Fibroblast of peridontal ligament (primary cell): ENCODE measurements at regions not wholly inside any gene's neighbourhood (a gene's known extent, or its start where the extent isn't known, plus 50 kb on each side); places are given as distances from the start of the nearest gene placed in this dataset.
"Not testable (repeated sequence)": the region's sequence is repeated elsewhere in the genome, so short reads cannot be mapped to it uniquely, and the experiment has no call there.

Experiments used
- DNase-seq: peaks from one replicate; pipeline ENCODE4 v3.0.0-alpha.2; 2010; ENCODE audit errors: extremely low read depth

DNA sequence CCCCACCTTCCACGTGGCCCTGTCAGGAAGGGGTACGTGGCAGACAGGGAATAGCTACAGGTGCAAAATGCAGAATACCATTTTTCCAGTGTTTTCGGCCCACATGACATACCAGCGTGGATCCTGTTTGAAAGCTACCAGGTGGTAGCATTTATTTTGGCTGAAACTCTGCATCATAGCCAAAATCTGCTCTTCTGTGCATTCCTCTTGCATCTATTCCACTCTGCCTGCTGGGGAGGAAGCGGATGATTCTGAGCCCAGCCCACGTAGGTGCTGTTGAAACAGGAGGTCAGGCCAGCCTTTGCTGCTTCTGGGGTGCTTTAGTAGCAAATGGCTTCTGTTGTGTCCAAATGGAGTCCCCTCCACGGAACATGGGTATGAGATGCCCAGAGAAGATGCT lies 670.9 kb upstream of the EEF2KMT start:
- no peak for DNase-seq

DNA sequence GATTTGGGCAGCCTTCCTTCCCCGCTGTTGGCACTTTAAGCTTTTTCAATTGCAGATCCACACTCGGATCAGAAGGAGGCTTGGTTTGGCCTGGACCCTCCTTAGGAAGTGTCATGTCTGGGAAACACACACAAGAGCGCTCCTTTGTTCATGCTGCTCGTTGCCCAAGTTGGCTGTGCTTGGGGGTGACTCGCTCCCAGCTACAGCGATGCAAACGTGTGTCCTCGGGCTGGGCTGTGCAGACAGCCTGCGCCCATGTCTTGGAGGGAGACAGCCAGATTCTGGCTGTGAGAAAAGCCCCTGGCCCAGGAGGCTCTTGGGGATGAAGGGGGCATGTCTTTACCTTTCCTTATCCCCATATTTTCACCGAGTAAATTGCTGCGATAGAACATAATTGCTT lies 665.6 kb upstream of the EEF2KMT start:
- no peak for DNase-seq

DNA sequence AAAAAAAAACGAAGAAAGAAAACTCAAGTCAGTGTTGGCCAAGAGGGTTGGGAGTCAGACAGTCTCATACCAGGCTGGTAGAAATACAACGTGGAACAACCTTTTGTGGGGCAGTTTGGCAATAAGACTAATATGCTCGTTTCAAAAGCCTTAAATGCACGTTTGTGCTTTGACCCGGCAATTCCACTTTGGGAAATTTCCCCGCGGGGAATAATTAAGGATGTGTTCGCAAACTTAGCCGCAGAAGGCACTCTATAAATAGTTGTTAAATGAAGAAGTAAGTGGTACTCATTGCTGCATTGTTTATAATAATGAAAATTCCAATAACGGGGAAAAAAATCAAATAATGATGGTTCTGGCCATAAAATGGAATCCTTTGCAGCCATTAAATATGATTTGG lies 664.8 kb upstream of the EEF2KMT start:
- DNase-seq, result no peak

DNA sequence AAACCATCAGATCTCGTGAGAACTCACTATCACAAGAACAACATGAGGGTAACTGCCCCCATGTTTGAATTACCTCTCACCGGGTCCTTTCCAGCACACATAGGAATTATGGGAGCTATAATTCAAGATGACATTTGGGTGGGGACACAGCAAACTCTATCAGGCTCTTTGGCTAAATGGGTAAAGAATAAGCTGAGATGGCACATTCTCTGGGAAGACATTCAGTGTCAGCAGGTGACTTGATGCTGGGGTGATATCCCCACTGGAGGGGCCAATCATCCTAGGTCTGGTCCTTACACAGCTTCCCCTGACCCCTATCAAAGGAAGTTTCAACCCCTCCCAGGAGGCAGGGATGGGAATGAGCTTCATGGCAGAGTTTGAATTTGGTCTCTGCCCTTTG lies 664.0 kb upstream of the EEF2KMT start:
- no peak for DNase-seq

DNA sequence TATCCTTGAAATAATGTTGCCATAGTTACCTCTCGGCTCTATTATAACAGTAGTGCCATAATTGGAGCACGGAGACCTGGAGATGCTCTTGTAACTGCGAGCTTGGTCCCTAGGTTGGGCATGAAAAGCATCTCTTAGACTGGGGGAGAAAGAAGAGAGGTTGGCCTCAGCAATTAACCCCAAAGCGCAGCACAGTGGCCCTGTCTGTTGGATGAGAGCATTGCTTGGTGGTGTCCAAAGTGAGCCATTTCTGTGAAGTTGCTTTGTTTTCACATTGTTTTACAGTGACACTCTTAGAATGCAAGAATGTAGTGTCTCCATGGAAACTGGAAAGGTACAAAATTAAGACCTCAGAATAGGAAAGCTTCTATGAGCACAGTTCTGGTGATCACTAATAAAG lies 660.7 kb upstream of the EEF2KMT start:
- DNase-seq, result no peak

DNA sequence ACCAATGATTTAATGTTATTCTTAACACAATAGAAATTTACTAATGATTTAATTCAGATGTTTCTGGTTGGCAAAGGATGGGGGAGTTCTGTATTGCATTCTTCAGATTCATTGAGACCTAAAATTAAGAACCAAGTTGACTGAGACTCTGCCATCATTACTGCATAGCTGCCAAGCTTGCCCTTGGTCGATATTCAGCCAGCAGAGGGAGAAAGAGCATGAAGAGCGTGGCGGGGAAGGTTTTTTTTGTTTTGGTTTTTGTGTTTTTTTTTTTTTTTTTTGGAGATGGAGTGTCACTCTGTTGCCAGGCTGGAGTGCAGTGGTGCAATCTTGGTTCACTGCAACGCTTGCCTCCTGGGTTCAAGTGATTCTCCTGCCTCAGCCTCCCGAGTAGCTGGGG lies 659.4 kb upstream of the EEF2KMT start:
- no peak for DNase-seq

DNA sequence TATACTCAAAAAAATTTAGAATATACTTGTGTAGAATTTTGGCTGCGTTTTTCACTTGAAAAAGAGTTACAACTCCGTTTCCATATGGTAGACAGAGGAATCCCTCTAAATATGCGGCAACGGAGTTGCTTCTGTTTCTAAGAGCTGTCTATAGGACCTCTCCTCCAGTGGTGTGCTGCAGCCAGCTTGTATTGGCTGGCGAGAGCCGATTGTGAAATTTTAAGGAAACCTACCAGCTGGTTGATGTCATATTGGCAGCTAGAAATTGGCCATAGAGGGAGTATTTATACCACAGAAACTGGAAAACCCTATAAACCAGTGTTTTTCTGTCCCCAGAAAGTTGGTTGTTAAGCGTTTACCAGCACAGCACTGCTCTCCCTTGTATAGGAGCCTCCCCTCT lies 655.8 kb upstream of the EEF2KMT start:
- no peak for DNase-seq

DNA sequence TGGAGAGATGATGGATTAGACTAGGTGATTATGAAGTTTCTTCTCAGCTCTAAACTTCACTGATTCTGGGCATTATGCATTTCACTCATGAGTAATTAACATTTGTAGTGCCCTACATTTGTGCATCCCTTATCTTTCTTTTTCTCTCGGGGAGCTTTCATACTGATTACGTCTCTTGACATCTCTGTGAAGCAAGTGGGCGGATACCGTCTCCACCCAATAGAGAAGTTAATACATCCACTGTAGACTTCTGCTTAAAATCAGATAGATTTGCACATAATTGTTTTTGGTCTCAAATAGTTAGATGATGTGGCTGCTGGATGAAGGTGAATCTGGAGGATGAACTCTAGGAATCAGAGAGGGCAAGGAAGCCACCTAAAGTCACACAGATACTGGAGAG lies 653.6 kb upstream of the EEF2KMT start:
- no peak for DNase-seq

DNA sequence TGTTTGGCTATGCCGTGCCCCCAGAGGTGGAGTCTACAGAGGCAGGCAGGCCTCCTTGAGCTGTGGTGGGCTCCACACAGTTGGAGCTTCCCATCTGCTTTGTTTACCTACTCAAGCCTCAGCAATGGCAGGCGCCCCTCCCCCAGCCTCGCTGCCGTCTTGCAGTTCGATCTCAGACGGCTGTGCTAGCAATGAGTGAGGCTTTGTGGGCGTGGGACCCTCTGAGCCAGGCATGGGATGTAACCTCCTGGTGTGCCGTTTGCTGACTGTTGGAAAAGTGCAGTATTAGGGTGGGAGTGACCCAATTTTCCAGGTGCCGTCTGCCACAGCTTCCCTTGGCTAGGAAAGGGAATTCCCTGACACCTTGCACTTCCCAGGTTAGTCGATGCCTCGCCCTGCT lies 652.8 kb upstream of the EEF2KMT start:
- DNase-seq, result not testable (repeated sequence)

DNA sequence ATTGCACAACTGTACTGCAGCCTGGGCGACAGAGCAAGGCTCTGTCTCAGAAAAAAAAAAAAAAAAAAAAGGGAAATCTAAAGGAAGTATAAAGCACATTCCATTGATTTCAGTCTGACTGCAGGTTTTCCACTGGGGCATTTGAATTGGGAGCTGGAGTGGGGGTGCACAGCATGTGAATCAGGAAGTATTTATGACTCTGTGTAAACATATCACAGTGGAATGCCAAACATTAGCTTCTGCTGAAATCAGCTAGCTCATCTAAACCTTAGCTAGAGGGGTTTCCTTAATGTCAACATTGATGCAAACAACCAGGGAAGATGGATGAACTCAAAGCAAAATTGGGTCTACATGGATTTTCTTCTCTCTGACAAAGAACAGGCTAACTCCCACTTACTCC lies 641.0 kb upstream of the EEF2KMT start:
- DNase-seq, result no peak

DNA sequence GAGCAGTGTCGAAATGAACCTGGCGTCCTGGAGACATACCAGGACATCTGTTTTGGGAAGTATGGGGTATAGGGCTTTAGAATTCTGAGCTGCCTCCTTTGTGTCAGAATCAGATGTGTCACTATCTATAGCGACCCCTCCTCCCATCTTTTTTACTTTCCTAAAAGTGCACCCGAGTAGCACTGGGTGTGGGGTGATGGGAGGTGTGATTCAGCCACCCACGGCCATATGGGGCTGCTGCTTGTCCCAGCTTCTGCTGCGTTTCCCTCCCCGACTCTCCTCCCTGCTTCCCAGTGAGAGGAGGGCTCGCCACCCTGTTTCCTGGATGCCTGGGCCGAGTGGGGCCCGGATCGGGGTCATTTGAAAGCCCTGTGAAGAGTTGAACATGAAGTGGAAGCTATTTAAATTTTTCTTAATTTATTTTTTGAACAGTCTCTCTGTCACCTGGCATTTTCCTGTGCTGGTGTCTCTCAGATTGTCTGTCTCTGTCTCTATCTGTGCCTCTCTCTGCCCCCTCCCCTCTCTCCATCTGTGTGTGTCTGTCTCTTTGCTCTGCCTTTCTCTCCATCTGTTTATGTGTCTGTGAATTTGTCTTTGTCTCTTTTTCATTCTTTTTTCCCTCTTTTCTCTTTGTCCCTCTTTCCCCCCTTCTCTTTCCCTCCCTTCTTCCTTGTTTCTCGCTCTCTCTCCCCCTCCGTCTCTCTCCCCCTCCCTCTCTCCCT lies 638.8 kb upstream of the EEF2KMT start:
- no peak for DNase-seq

DNA sequence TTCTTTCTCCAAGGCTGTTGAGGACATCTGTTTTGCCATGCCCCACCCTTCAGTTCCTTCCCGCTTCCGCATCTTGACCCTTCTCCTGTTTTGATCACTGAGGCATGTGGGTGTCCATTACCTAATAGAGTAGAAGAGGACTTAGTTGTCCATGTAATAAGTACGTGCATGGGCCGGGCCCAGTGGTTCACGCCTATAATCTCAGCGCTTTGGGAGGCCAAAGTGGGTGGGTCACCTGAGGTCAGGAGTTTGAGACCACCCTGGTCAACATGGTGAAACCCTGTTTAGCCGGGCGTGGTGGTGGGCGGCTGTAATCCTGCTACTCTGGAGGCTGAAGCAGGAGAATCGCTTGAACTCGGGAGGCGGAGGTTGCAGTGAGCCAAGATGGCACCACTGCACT lies 637.8 kb upstream of the EEF2KMT start:
- no peak for DNase-seq

DNA sequence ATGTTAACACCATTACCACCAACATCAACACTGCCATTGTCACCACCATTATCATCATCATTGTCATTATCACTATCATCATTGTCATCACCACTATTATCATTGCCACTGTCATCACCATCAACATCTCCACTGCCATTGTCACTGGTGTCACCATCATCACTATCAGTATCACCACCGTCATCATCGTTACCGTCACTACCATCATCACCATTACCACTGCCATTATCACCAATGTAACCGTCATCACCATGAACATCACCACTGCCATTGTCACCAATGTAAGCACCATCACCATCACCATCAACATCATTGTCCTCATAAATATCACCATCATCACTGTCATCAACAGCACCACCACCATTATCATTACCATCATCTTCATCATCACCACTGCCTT lies 633.2 kb upstream of the EEF2KMT start:
- DNase-seq, result no peak

DNA sequence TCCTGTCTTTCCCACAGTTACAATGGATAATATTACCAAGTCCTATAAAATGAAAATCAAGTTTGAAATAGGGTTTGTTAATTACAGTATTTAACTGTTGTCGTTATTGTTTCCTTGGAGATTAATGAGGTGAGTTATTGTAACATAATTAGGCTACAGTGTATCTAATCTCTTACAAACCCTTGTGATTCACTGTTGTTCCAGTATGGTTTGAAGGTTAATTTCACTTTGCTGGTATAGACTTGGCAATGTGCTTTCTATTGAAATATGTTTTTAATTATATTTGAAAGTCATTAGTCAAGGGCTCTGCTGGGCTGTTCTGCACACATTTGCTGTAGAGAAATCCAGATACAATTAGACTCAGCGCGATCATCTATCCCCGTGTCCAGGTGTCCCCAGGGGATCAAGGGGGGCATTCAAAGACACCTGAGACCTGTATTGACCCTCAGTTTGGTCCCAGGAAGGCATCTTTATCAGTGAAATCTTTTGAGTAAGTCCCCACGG lies 624.6 kb upstream of the EEF2KMT start:
- DNase-seq, result no peak

DNA sequence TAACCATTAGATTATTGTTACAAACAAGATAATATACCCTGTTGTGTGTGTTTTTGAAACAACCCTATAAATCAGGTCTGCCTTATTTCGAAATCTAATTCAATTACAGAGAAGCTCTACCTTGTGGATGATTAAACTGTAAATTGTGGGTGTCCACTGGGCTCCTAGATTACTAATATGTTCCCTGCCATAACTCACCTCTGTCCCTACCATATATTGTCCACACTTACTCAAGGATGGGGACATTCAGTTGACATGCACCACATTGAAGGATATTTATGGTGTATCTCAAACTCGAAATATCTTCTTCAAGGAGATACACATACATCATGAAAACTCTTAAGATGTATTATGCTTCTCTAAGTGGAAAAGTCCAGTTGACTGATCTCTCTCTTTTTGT lies 617.6 kb upstream of the EEF2KMT start:
- no peak for DNase-seq

DNA sequence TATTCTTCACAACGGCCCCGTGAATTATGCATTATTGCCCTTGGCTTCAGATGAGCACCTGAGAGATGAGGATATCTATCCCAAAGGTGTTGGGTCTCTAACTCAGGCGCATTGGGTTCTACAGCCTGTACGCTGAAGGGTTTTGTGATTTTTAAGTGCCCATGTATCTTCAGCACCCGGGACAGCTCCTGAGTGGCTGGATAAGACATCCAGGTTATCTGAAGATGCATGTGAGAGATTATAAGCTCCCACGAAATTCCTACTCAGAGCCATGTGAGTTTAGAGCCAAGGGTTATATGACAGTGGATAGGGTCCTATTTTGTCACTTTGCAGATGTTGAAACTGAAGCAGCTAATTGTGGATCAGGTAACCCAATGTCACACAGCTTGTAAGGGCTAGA lies 612.3 kb upstream of the EEF2KMT start:
- no peak for DNase-seq

DNA sequence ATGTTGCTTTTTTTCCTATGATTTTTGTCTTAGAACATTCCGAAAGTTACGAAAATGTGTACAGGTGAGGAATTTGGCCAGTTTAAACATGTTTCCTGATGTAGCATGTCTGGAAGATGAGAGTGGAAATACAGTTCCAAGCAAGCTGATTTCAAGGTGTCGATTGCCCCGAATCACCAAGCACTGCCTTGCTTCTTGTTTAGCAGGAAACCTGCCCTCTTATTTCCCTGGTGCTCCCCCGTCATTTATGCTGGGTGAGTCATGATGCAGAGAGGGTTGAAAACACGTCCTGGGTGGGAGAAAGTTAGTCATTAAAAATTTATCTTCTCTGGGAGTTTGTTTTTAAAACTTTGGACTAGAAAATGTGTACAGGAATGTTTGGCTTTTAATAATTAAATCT lies 608.6 kb upstream of the EEF2KMT start:
- no peak for DNase-seq

DNA sequence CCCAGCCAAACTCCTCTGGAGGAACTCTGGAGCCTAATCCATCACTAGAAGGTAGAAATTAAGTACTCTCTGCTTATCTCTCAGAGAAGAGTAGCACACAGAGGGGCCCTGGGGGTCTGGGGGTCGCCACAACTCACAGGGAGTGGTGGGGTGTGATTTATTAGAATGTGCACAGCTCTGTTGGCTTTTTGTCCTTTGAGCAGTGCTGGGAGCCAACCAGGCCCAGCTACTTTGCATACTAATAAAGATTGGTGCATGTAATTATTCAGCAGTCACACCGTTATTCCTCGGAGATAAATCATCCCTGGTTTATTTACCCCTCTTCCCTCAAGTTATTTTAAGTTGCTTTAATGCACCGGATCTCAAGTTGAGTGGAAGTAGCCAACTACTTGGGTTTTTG lies 606.7 kb upstream of the EEF2KMT start:
- no peak for DNase-seq

DNA sequence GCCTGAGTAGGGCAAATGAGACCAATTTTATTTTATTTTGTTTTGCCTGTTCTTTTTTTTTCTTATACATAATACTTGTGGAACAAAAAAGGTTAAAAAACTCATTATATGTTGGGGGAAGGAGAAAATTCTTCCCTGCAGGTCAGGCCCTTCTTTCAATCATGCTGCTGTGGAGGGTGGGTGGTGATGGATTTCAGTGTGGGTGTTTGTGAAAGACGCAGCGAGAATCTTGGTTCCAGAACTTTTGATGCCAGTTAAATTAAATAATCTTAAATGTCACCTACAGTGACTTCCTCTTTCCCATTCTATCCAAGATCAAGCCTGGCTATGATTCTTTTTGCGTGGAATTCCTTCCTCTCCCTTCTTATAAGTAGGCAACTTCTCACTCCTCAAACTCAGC lies 595.8 kb upstream of the EEF2KMT start:
- DNase-seq, result no peak

DNA sequence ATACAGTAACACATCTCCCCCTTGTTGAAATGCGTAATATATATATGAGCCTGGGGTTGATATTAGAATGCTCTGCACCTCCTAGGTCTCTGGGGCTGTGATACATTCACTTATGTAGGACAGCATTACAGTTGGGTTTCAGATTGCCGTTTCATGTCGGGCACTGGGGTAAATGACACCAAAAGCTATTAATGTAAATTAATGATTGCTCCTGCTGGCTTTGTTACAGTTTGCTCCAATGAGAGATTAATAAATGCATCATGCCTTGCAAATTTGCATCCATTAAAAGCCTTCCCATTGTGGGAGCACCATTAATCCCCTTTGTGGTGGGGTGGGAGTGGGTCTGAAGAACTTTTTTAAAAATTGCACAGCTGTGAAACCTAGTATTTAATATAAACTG lies 584.4 kb upstream of the EEF2KMT start:
- no peak for DNase-seq

DNA sequence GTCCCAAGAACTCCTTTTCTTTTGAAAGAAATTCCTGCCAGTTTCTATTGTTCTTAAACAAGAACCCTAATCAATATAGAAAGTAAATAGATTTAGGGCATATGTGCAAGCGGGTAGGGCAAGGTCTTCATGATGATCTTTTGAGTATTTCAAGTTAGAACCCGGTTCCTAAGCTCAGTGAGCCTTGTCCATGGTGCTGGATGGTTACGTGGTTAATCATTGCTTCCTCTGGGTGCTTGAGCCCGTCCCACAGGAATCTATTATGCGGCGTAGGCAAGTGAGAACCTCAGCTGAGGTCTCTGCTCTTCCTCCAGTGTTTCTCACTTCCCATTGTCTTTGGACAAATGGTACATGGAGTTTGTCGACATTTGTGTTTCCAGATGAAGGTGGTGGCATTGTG lies 580.8 kb upstream of the EEF2KMT start:
- no peak for DNase-seq

DNA sequence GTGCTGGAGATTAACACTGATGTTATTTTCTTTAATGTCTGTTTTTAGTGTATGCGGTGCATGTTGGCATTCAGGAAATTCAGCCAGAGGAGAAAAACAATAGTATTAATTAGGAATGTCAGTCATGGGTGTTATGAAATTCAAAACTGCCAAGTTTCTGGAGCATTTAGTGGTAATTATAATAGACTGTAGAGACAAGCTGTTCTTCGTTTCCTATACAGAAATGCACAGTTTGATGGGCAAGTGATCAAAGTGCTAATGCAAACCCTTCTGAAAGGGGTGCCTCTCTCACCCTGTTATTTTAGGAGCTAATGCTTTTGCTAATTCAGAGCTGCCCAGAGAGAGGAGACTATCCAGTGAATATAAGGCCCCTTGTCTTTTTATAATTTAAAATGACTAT lies 573.8 kb upstream of the EEF2KMT start:
- no peak for DNase-seq

DNA sequence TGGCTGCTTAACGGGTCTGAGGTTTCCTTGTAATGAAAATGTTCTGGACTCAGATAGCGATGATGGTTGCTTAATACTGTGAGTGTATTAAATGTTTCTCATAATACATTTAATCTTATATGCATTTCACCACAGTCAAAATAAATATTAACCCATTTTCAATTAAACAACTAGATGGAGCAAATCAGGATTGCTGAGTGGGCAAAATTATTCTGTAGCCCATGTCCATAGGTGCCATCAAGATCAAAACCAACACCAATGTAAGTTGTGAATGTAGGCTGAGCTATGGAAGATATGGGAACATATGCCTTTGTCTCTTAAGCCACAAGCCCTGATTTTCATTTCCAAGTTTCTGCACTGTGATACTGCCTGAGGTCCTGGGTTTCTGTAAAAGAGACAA lies 572.6 kb upstream of the EEF2KMT start:
- DNase-seq, result no peak

DNA sequence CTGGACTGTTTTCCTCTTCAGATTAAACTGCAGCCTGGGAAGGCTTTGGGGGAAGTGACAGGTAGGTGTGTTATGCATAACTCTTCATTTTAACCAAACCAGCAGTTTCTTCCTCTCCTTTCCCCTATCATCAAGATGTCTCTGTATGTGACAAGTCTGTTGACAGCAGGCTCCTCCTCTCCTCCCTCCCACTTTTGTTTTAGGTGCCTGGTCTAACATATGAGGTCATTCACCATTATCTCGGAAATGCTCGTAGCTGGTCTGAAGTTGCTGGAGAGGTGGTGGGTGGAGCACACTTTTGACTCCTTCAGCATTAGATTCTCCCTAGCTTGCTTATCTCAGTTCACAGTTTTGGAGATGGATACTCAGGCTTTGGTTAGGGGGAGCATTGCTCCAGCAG lies 571.0 kb upstream of the EEF2KMT start:
- DNase-seq, result no peak
